Endothelial cell of umbilical vein (primary cell): ENCODE measurements at regions not wholly inside any gene's neighbourhood (a gene's known extent, or its start where the extent isn't known, plus 50 kb on each side); places are given as distances from the start of the nearest gene placed in this dataset.

Experiments
- BruUV-seq: library from RNA; stranded (reverse); fragments of 400-500 nt; replicated peaks from 2 replicates; lab custom pipeline; 2021; lab: Mats Ljungman, UMichigan
- CTCF ChIA-PET: fragments of 300-600, 350-600 bp; sonication (Branson Sonifier 250); formaldehyde crosslinking; loops from one replicate; lab custom pipeline; 2021; ENCODE audit warnings: antibody characterized with exemption, inconsistent platforms; lab: Charles Lee
- POLR2A ChIA-PET: fragments of 300-600, 350-600 bp; sonication (Branson Sonifier 250); formaldehyde crosslinking; loops from one replicate; lab custom pipeline; 2021; ENCODE audit warnings: antibody characterized with exemption, inconsistent platforms; lab: Charles Lee
- DNase-seq: peaks from one replicate; pipeline ENCODE4 v3.0.0-alpha.2; 2011; ENCODE audit warnings: low read depth, low spot score
- FAIRE-seq: peaks from 2 replicates; lab custom pipeline; 2011; peaks lifted over from hg19 to GRCh38; lab: Jason Lieb, UNC
- H2AFZ ChIP-seq: 2 replicates; pipeline ENCODE4 v1.6.0; 2012; ENCODE audit warnings: low read depth, low read length, control low read depth, inconsistent platforms
- H3K27ac ChIP-seq: 2 replicates; pipeline ENCODE4 v1.5.1; 2011; ENCODE audit warnings: low read depth, mild to moderate bottlenecking, control low read depth, low read length, moderate library complexity; ENCODE audit not compliant: insufficient read depth
- H3K27me3 ChIP-seq, 2 experiments: 2 replicates each; pipeline versions ENCODE4 v1.6.0 to v1.6.1; 2011; ENCODE audit warnings: low read length in 2 of 2, mixed read lengths in 1 of 2; ENCODE audit not compliant: control insufficient read depth in 2 of 2, insufficient read depth in 2 of 2
- H3K36me3 ChIP-seq, 2 experiments: 2 replicates in 1 of 2; 3 replicates in 1 of 2; pipeline ENCODE4 v1.5.1; 2011; ENCODE audit warnings: low read length in 2 of 2, mild to moderate bottlenecking in 1 of 2, moderate library complexity in 1 of 2; ENCODE audit not compliant: control insufficient read depth in 2 of 2, insufficient read depth in 2 of 2; ENCODE audit errors: extremely low read depth in 1 of 2
- H3K4me1 ChIP-seq: 3 replicates; pipeline ENCODE4 v1.5.1; 2011; ENCODE audit warnings: mild to moderate bottlenecking, low read length; ENCODE audit not compliant: control insufficient read depth, insufficient read depth; ENCODE audit errors: extremely low read depth
- H3K4me2 ChIP-seq: 2 replicates; pipeline ENCODE4 v1.6.1; 2011; ENCODE audit warnings: low read length, control low read depth, mixed read lengths; ENCODE audit not compliant: insufficient read depth
- H3K4me3 ChIP-seq, 3 experiments: fragments of 200-600 bp in 1 of 3; sonication (generic), shearing (Covaris generic) in 1 of 3; replicated peaks in 1 of 3; 2 replicates each; pipeline ENCODE4 v1.5.1; 2011 to 2016; ENCODE audit warnings: control low read depth in 3 of 3, low read length in 3 of 3, mild to moderate bottlenecking in 2 of 3, inconsistent platforms in 1 of 3, low read depth in 1 of 3, moderate library complexity in 1 of 3; ENCODE audit not compliant: insufficient read depth in 1 of 3
- H3K79me2 ChIP-seq: 2 replicates; pipeline ENCODE4 v1.6.0; 2012; ENCODE audit warnings: low read length, inconsistent platforms; ENCODE audit not compliant: control insufficient read depth, insufficient read depth
- H3K9ac ChIP-seq: replicated peaks from 2 replicates; pipeline ENCODE3; 2011; ENCODE audit warnings: low read length, control low read depth; ENCODE audit not compliant: insufficient read depth; ENCODE audit errors: extremely low read depth
- H3K9me1 ChIP-seq: replicated peaks from 3 replicates; pipeline ENCODE4 v1.6.0; 2011; ENCODE audit warnings: mild to moderate bottlenecking, low read length; ENCODE audit not compliant: control insufficient read depth, insufficient read depth; ENCODE audit errors: extremely low read depth
- H3K9me3 ChIP-seq: replicated peaks from 2 replicates; pipeline ENCODE4 v1.5.1; 2012; ENCODE audit warnings: low read length, inconsistent platforms; ENCODE audit not compliant: control insufficient read depth, insufficient read depth
- H4K20me1 ChIP-seq: replicated peaks from 2 replicates; pipeline ENCODE3; 2011; ENCODE audit warnings: mild to moderate bottlenecking, low read length; ENCODE audit not compliant: control insufficient read depth, insufficient read depth; ENCODE audit errors: extremely low read depth
- EZH2 ChIP-seq: IDR thresholded peaks from 2 replicates; pipeline ENCODE4 v1.6.1; 2012; ENCODE audit warnings: borderline replicate concordance, low read depth, mild to moderate bottlenecking, moderate library complexity, low read length, inconsistent platforms; ENCODE audit not compliant: severe bottlenecking
- FOS ChIP-seq: IDR thresholded peaks from 2 replicates; pipeline ENCODE4 v1.6.1; 2011; ENCODE audit warnings: mild to moderate bottlenecking, low read length, moderate library complexity, borderline replicate concordance; ENCODE audit not compliant: insufficient read depth
- GATA2 ChIP-seq: IDR thresholded peaks from 2 replicates; pipeline ENCODE4 v1.7.0; 2011; ENCODE audit warnings: low read depth, mild to moderate bottlenecking, moderate library complexity, mixed read lengths, low read length; ENCODE audit not compliant: insufficient read length, insufficient read depth
- MYC ChIP-seq: IDR thresholded peaks from one replicate; pipeline ENCODE4 v1.6.1; 2011; ENCODE audit warnings: mild to moderate bottlenecking, low read depth, low read length
- POLR2A ChIP-seq: IDR thresholded peaks from 2 replicates; pipeline ENCODE4 v1.6.1; 2012; ENCODE audit warnings: low read depth, mild to moderate bottlenecking, control low read depth, low read length
- POLR2AphosphoS5 ChIP-seq: IDR thresholded peaks from 2 replicates; pipeline ENCODE4 v1.6.1; 2012; ENCODE audit warnings: low read depth, mild to moderate bottlenecking, control low read depth, low read length, moderate library complexity; ENCODE audit not compliant: insufficient read depth
- dilution Hi-C: fragments of 300-500 bp; cut with MboI; formaldehyde crosslinking; loops from one replicate; pipeline ENCODE4 v1.15.0; 2019; ENCODE audit warnings: low sequenced_read_pairs; ENCODE audit not compliant: extremely low pct_ligation_motif_present
- intact Hi-C: fragments of 100-400 bp; cut with micrococcal nuclease; formaldehyde crosslinking; loops from one replicate; pipeline ENCODE4 v1.10.0; 2022
- TF ChIP-seq, protein P1 (sequence below): IDR thresholded peaks from 2 replicates; pipeline ENCODE4 v1.6.1; 2011; ENCODE audit not compliant: insufficient read depth, insufficient read length
- TF ChIP-seq, protein P2 (sequence below), 2 donors: IDR thresholded peaks; 1 replicate in 1 of 2; 2 replicates in 1 of 2; pipeline ENCODE4 v1.5.1; 2011; ENCODE audit warnings: low read length in 2 of 2, mild to moderate bottlenecking in 2 of 2, moderate library complexity in 2 of 2, control low read depth in 1 of 2, inconsistent platforms in 1 of 2, low read depth in 1 of 2; ENCODE audit not compliant: insufficient read depth in 1 of 2; ENCODE audit errors: extremely low read depth in 1 of 2

DNA sequence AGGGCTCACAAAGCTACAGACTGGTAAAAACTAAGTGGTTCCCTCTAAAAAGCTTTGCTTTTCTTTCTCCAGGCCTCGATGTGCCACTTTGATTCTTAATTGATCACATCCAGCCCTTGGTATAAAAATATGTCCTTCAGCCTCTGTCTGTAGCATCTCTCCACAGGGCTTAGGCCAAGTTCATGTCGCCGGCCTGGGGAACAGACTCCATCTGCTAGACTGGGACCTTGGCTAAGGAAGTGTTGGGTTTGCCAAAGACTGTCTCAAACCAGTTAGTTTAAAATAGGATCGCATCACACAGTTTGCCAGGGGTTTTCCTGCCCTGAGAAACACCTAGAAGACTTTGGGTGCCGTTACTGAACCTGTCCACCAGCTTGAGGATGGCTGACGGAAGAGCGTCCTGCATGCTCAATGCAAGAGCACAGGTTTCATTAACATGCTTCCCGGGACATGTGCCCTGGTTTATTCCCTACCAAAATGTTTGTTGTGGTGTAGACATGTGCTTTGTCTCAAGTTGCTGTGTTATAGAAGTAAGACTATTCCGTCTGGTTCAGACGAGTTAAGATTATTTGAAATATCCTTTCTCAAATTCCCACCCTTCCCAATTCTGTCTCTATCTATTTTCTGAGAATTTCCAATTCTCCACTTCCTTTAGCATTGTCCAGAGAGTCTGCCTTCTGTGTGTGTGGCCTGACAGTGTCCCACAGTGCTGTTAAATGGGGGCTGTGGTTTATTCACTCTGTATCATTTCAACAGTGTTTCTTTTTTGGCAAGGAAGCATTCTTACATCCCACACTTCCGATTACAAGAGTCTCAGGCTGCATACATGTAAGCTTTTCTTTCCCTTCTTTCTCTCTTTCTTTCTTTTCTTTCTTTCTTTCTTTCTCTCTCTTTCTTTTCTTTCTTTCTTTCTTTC is 334.7 kb downstream of the INHBA start:
- dilution Hi-C loops (no loop called here), intact Hi-C loops (no loop called here)
- no peaks in the 10 kb centered on the region for H3K36me3 ChIP-seq
- no peak overlapping the region for H3K4me3 ChIP-seq
- TF ChIP-seq POLR2AphosphoS5 (no peak), GATA2 (no peak), EZH2 (no peak), POLR2A (no peak), FOS (no peak), MYC (no peak)
- TF ChIP-seq, protein P1, sequence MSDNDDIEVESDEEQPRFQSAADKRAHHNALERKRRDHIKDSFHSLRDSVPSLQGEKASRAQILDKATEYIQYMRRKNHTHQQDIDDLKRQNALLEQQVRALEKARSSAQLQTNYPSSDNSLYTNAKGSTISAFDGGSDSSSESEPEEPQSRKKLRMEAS: no peak
- TF ChIP-seq, protein P2, sequence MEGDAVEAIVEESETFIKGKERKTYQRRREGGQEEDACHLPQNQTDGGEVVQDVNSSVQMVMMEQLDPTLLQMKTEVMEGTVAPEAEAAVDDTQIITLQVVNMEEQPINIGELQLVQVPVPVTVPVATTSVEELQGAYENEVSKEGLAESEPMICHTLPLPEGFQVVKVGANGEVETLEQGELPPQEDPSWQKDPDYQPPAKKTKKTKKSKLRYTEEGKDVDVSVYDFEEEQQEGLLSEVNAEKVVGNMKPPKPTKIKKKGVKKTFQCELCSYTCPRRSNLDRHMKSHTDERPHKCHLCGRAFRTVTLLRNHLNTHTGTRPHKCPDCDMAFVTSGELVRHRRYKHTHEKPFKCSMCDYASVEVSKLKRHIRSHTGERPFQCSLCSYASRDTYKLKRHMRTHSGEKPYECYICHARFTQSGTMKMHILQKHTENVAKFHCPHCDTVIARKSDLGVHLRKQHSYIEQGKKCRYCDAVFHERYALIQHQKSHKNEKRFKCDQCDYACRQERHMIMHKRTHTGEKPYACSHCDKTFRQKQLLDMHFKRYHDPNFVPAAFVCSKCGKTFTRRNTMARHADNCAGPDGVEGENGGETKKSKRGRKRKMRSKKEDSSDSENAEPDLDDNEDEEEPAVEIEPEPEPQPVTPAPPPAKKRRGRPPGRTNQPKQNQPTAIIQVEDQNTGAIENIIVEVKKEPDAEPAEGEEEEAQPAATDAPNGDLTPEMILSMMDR (IDR thresholded peaks at IDR 0.05; ENCODE audit: extremely low read depth in 1 of 2, insufficient read depth in 1 of 2, low read depth in 1 of 2, low read length in 2 of 2): no peak
- H3K9me3 ChIP-seq: no peaks in the 10 kb centered on the region
- ChIA-PET CTCF (interaction anchor here (1.9 kb wide), 1 partner anchor 11 kb away, joined by 4 read pairs; no protein-coding TSS in a partner anchor), POLR2A (no interaction called here)
- no peak overlapping the region for H2AFZ ChIP-seq
- no peaks in the 10 kb centered on the region for H4K20me1 ChIP-seq
- no peaks in the 10 kb centered on the region for H3K27me3 ChIP-seq
- no peak overlapping the region for H3K4me2 ChIP-seq
- H3K9me1 ChIP-seq: no peaks in the 10 kb centered on the region
- DNase-seq (no peak), FAIRE-seq (no peak)
- no peaks in the 10 kb centered on the region for H3K4me1 ChIP-seq
- no peaks in the 10 kb centered on the region for H3K79me2 ChIP-seq
- H3K27ac ChIP-seq: no peak overlapping the region
- no peak overlapping the region for H3K9ac ChIP-seq
- no TSS peak for BruUV-seq
